Panc1 (cell line): ENCODE measurements at regions not wholly inside any gene's neighbourhood (a gene's known extent, or its start where the extent isn't known, plus 50 kb on each side); places are given as distances from the start of the nearest gene placed in this dataset.

Experiments
- ATAC-seq: fragments of 200-7000 bp; cut with Tn5 transposase; 2 replicates; pipeline ENCODE4 v1.9.1; 2020; ENCODE audit warnings: mild to moderate bottlenecking, moderate library complexity
- BruUV-seq: library from RNA; stranded (reverse); fragments of 400-500 nt; replicated peaks from 2 replicates; lab custom pipeline; 2021; lab: Mats Ljungman, UMichigan
- CTCF ChIA-PET: fragments of 300-600 bp; sonication (Branson Sonifier 250); formaldehyde crosslinking; loops from one replicate; lab custom pipeline; 2022; ENCODE audit warnings: antibody characterized with exemption; lab: Charles Lee
- POLR2A ChIA-PET: fragments of 300-600 bp; sonication (Branson Sonifier 250); formaldehyde crosslinking; loops from one replicate; lab custom pipeline; 2022; ENCODE audit warnings: antibody characterized with exemption; lab: Charles Lee
- DNase-seq: peaks from one replicate; pipeline ENCODE4 v3.0.0-alpha.2; 2010; ENCODE audit warnings: low read depth, low spot score
- H3K27ac ChIP-seq: 2 replicates; pipeline ENCODE4 v1.5.1; 2011; ENCODE audit warnings: mild to moderate bottlenecking, low read length, inconsistent platforms
- H3K27me3 ChIP-seq: fragments of 200-500 bp; sonication (Bioruptor generic); 2 replicates; pipeline ENCODE4 v1.6.0; 2014; ENCODE audit warnings: low read length, inconsistent platforms; ENCODE audit not compliant: control insufficient read depth, insufficient read depth
- H3K36me3 ChIP-seq: fragments of 200-500 bp; sonication (Bioruptor generic); 2 replicates; pipeline ENCODE4 v1.5.1; 2014; ENCODE audit warnings: inconsistent platforms, mild to moderate bottlenecking, low read length, moderate library complexity; ENCODE audit not compliant: control insufficient read depth, insufficient read depth
- H3K4me1 ChIP-seq: 2 replicates; pipeline ENCODE4 v1.5.1; 2011; ENCODE audit warnings: inconsistent platforms, mild to moderate bottlenecking, low read length, moderate library complexity; ENCODE audit not compliant: control insufficient read depth, insufficient read depth
- H3K4me3 ChIP-seq, 2 experiments: 2 replicates each; pipeline ENCODE4 v1.5.1; 2011 to 2012; ENCODE audit warnings: low read depth in 2 of 2, low read length in 2 of 2, mild to moderate bottlenecking in 2 of 2, inconsistent platforms in 1 of 2, moderate library complexity in 1 of 2
- H3K9me3 ChIP-seq: fragments of 200-500 bp; sonication (Bioruptor generic); 2 replicates; pipeline ENCODE4 v1.5.1; 2014; ENCODE audit warnings: low read depth, mild to moderate bottlenecking, inconsistent platforms, low read length, moderate library complexity; ENCODE audit not compliant: control insufficient read depth, insufficient read depth
- POLR2AphosphoS5 ChIP-seq: IDR thresholded peaks from 2 replicates; pipeline ENCODE4 v1.6.1; 2012; ENCODE audit warnings: mild to moderate bottlenecking, low read depth, low read length, moderate library complexity
- SIN3A ChIP-seq: IDR thresholded peaks from 2 replicates; pipeline ENCODE4 v1.6.1; 2012; ENCODE audit warnings: low read depth, mild to moderate bottlenecking, low read length, moderate library complexity, borderline replicate concordance; ENCODE audit not compliant: insufficient read depth
- TCF7L2 ChIP-seq: IDR thresholded peaks from 2 replicates; pipeline ENCODE4 v1.6.1; 2011; ENCODE audit warnings: mild to moderate bottlenecking, low read depth, low read length, inconsistent platforms
- in situ Hi-C: cut with HindIII; loops from 2 replicates; pipeline ENCODE4 v1.10.0; 2016; ENCODE audit warnings: low sequenced_read_pairs, low pct_unique_long_range_greater_than_20kb
- intact Hi-C: fragments of 100-400 bp; cut with micrococcal nuclease; formaldehyde crosslinking; loops from one replicate; pipeline ENCODE4 v1.10.0; 2022; ENCODE audit not compliant: unreplicated experiment
- TF ChIP-seq, protein P1 (sequence below): fragments of 450-650 bp; IDR thresholded peaks from 2 replicates; pipeline ENCODE4 v1.5.1; 2017; ENCODE audit warnings: mild to moderate bottlenecking
- TF ChIP-seq, protein P2 (sequence below), 2 experiments: IDR thresholded peaks; 2 replicates each; pipeline ENCODE4 v1.6.1; 2011 to 2012; ENCODE audit warnings: low read depth in 2 of 2, control low read depth in 1 of 2, low read length in 1 of 2, mild to moderate bottlenecking in 1 of 2, moderate library complexity in 1 of 2; ENCODE audit not compliant: insufficient read depth in 1 of 2

DNA sequence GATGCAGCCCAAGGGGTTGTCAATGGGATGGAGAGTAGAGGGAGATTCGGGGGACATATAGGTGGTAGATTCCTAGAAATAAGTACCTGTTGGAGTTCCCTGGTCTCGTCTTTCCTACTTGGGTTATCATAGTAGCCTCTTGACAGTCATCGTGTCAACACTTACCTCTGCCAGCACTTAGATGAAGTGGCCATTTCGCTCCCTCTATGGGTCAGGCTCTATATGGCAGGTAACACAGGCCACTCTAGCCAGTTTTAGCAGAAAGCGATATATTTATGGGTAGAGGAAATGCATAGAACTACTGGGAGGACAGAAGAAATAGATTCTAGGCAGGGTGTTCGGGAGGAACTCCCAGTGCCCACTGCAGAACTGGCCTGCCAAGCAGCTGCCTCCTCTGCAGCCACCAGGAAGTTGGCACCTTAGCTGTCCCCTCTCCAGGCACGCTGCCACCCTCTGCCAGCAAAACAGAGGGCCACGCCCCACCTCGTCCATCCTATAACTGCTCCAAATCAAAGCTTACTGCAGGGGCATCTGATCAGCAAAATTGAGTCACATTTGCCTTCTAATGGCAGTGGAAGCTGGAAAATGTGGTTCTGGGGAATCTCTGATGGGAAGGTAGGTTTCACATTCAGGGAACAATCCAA is 181.3 kb downstream of the INSIG2 start:
- CTCF ChIA-PET = interaction anchor here (0.6 kb wide), 1 partner anchor 72 kb away, joined by 4 read pairs; no protein-coding TSS in a partner anchor
- ATAC-seq = no peak

DNA sequence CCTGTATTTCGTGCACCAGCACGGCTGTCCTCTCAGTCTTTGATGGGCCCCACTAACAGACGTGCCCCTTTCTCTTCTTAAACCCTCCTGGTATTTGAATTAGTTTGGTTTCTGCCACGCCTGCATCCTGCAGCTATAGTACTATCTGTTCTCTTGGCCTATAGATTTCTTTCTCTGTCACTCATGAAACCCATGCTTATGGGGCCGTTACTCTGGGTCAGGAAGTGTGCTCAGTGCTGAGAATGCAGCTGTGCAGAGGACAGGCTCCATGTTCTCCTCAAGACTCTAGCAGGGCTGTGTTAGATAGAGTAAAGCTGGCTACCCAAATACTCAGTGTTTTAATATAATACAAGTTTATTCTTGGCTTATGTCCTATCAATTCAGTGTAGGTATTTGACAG is 180.0 kb downstream of the INSIG2 start:
- no TSS peak for BruUV-seq
- in situ Hi-C loops (no loop called here), intact Hi-C loops (no loop called here)
- no peaks in the 10 kb centered on the region for H3K9me3 ChIP-seq
- H3K27ac ChIP-seq = no peak overlapping the region
- H3K4me1 ChIP-seq = no peaks in the 10 kb centered on the region
- ATAC-seq (no peak), DNase-seq (no peak)
- TF ChIP-seq, protein P1, sequence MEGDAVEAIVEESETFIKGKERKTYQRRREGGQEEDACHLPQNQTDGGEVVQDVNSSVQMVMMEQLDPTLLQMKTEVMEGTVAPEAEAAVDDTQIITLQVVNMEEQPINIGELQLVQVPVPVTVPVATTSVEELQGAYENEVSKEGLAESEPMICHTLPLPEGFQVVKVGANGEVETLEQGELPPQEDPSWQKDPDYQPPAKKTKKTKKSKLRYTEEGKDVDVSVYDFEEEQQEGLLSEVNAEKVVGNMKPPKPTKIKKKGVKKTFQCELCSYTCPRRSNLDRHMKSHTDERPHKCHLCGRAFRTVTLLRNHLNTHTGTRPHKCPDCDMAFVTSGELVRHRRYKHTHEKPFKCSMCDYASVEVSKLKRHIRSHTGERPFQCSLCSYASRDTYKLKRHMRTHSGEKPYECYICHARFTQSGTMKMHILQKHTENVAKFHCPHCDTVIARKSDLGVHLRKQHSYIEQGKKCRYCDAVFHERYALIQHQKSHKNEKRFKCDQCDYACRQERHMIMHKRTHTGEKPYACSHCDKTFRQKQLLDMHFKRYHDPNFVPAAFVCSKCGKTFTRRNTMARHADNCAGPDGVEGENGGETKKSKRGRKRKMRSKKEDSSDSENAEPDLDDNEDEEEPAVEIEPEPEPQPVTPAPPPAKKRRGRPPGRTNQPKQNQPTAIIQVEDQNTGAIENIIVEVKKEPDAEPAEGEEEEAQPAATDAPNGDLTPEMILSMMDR = no peak
- TF ChIP-seq POLR2AphosphoS5 (no peak), TCF7L2 (no peak), SIN3A (no peak)
- TF ChIP-seq, protein P2, sequence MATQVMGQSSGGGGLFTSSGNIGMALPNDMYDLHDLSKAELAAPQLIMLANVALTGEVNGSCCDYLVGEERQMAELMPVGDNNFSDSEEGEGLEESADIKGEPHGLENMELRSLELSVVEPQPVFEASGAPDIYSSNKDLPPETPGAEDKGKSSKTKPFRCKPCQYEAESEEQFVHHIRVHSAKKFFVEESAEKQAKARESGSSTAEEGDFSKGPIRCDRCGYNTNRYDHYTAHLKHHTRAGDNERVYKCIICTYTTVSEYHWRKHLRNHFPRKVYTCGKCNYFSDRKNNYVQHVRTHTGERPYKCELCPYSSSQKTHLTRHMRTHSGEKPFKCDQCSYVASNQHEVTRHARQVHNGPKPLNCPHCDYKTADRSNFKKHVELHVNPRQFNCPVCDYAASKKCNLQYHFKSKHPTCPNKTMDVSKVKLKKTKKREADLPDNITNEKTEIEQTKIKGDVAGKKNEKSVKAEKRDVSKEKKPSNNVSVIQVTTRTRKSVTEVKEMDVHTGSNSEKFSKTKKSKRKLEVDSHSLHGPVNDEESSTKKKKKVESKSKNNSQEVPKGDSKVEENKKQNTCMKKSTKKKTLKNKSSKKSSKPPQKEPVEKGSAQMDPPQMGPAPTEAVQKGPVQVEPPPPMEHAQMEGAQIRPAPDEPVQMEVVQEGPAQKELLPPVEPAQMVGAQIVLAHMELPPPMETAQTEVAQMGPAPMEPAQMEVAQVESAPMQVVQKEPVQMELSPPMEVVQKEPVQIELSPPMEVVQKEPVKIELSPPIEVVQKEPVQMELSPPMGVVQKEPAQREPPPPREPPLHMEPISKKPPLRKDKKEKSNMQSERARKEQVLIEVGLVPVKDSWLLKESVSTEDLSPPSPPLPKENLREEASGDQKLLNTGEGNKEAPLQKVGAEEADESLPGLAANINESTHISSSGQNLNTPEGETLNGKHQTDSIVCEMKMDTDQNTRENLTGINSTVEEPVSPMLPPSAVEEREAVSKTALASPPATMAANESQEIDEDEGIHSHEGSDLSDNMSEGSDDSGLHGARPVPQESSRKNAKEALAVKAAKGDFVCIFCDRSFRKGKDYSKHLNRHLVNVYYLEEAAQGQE (IDR thresholded peaks at IDR 0.05; ENCODE audit: insufficient read depth in 1 of 2, low read depth in 2 of 2, low read length in 1 of 2) = no peak
- no peaks in the 10 kb centered on the region; the same call in 1 of the 2 replicates for H3K27me3 ChIP-seq
- H3K36me3 ChIP-seq = no peaks in the 10 kb centered on the region
- no peak overlapping the region for H3K4me3 ChIP-seq
- POLR2A ChIA-PET = no interaction called here
- CTCF ChIA-PET = no interaction called here

More for the DNA sequence above, 181.3 kb downstream of the INSIG2 start:
- H3K27me3 ChIP-seq = no peaks in the 10 kb centered on the region; the same call in 1 of the 2 replicates
- H3K4me3 ChIP-seq = no peak overlapping the region
- no peaks in the 10 kb centered on the region for H3K9me3 ChIP-seq
- no TSS peak for BruUV-seq
- in situ Hi-C loops = no loop called here
- intact Hi-C loops = no loop called here
- no peaks in the 10 kb centered on the region for H3K4me1 ChIP-seq
- DNase-seq = no peak
- POLR2A ChIA-PET = no interaction called here
- no peak overlapping the region for H3K27ac ChIP-seq
- TF ChIP-seq SIN3A = no peak
- TF ChIP-seq POLR2AphosphoS5 = no peak
- TF ChIP-seq, protein P1 = no peak; the same call in 1 of the 2 replicates
- no peaks in the 10 kb centered on the region for H3K36me3 ChIP-seq
